Mucosa of gallbladder (tissue), 1 donor: ENCODE measurements at regions not wholly inside any gene's neighbourhood (a gene's known extent, or its start where the extent isn't known, plus 50 kb on each side); places are given as distances from the start of the nearest gene placed in this dataset.

Experiments
- DNase-seq: peaks from one replicate; pipeline ENCODE4 v3.0.0-alpha.2; 2020; ENCODE audit warnings: low spot score
- donor health status: DM: no; HTN: no; CAD: no.

- DNase-seq: no peak
Observed at GRCh38 chr2:155689791-155690190, 642.7 kb downstream of the NR4A2 start.

GRCh38 chr2:155687181-155687580 lies 645.3 kb downstream of the NR4A2 start:
- DNase-seq: no peak

- no peak for DNase-seq
Observed at GRCh38 chr2:155679647-155680046, 652.9 kb downstream of the NR4A2 start.

DNA sequence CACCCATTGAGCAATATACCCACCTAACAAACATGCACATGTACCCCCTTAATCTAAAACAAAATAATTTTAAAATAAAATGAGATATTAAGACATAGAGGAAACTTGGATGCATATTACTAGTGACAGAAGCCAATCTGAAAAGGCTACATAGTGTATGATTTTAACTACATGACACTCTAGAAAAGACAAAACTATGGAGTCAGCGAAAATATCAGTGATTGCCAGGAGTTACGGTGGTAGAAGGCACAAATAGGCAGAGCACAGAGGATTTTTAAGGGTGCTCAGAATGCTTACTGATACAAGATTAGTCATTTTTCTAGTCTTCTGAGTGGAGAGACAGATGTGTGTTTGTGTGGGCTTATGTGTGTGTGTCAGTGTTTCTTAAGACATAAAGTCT lies 656.6 kb downstream of the NR4A2 start:
- DNase-seq: no peak

DNA sequence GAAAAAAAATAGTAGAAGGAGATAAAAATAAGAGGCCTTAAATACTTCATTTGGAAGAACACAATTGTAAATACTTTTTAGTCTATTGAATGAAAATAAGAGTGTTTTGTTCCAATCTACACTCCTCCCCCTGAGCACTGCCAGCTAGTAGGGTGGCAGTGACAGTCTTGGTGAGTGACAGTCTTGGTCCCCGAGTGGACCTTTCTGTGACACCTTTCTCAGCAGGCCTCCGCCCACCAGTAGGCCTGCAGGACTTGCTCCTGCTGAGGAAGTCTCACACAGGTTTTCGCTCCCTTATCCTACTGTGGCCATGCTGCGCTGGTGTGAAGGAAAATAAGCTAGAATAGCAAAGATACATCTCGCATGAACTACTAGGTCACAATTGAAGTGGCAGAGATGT lies 666.8 kb downstream of the NR4A2 start:
- no peak for DNase-seq

- DNase-seq: no peak
Observed at GRCh38 chr2:155663265-155663664, 669.3 kb downstream of the NR4A2 start.

DNA sequence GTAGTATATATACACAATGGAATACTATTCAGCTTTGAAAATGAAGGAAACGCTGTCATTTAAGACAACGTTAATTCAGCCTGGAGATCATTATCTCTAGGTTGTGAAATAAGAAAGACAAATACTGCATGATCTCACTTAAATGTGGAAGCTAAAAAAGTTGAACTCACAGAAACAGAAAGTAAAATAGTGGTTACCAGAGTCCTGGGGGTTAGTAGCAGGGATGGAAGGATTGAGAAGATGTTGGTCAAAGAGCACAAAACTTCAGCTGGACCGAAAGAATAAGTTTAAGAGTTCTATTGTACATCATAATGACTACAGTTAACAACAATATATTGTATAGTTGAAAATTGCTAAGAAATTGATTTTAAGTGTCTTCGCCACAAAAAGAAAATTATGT lies 670.3 kb downstream of the NR4A2 start:
- DNase-seq: no peak

GRCh38 chr2:155653176-155653575 lies 679.3 kb downstream of the NR4A2 start:
- DNase-seq: no peak

- DNase-seq: no peak
Observed at GRCh38 chr2:155651851-155652250, 680.7 kb downstream of the NR4A2 start.

DNA sequence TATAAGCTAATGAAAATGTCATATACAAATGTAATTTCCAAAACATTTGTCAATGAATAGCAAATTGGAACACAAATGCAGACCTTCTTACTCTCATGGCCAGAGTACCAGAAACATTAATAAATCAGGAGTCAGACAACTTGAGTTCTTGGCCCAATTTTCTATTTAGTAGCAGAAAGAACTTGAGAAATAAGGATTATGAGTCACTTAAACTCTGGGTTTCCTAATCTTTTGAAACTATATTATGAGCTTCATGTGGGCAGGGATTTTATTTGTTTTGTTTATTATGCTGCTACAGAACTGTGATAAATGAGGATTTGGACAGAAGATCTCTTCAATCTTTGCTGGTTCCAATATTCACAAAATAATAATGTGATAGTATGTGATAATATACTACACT lies 686.7 kb downstream of the NR4A2 start:
- no peak for DNase-seq

GRCh38 chr2:155643056-155643775 lies 689.3 kb downstream of the NR4A2 start:
- no peak for DNase-seq

DNA sequence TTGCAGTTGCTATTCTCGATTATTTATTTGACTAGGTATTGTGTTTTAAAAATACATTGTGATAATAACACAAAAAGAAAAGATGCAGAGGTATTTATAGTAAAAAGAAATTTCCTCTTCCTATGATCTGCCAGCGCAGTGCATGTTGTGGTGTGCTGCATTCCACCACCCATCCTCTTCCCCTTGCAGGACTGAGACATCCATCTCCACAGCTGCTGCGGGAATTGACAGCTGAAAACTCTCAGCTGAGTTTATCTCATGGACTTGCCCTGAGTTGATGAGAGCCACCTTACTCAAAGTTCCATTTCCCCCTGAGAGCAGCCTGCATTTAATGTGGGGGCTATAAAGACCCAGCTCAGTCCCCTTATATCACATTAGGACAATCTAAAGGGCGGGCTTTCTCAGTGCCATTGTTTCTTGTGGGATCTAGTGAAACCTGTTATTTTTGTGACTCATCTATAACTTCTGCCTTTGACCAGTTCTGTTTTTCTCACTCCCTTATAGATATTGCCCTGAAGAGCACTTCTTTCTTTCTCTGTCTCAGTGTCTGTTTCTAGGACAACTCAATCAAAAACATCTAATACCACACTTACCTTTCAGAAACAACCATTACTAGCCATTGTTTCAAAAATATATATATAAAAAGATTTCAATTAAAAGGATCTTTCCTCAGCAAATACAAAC lies 698.5 kb downstream of the NR4A2 start:
- no peak for DNase-seq

GRCh38 chr2:155633060-155633839 lies 699.3 kb downstream of the NR4A2 start:
- no peak for DNase-seq

- DNase-seq: no peak
Observed at GRCh38 chr2:155630760-155631159, 701.8 kb downstream of the NR4A2 start.

GRCh38 chr2:155622443-155622842 lies 710.1 kb downstream of the NR4A2 start:
- DNase-seq: no peak

DNA sequence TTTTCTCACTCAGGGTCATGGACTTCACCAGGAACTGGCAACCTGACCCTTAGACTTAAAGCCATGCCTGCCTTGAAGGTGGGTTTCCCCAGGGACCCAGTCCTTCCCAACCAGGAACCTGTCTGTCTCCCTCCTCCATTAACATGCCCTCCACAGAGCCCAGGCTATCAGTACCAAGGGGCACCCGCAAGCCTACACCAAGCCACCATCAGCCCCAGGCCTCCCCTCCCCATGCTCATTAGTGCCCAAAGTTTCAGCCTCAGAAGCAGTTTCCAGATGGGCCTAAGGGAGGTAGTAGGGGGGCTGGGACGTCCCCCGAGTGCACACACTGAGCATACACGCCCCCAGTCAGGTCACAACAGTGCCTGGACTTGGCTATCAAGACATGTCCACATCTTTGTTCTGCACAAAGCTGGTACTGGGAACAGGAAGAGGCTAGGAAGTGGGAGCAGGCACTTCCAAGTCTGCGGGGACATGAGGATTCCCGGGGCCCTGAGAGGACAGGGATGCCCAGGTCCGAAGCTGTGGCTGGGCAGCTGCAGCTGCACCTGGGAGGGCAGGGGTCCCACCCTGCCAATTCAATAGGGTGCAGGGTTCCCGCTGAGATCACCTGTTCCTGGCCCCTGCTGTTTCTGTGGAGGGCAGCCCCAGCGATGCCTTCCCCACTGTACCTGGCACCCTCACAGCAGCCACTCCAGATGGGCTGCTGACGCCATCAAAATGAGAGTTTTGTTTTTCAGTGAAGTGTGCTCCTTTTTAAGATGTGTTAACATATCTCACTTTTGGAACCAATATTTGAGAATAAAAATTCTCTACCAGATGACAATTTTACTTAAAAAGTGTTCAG lies 731.4 kb downstream of the NR4A2 start:
- DNase-seq: no peak

- DNase-seq: no peak
Observed at GRCh38 chr2:155600296-155600695, 732.2 kb downstream of the NR4A2 start.

DNA sequence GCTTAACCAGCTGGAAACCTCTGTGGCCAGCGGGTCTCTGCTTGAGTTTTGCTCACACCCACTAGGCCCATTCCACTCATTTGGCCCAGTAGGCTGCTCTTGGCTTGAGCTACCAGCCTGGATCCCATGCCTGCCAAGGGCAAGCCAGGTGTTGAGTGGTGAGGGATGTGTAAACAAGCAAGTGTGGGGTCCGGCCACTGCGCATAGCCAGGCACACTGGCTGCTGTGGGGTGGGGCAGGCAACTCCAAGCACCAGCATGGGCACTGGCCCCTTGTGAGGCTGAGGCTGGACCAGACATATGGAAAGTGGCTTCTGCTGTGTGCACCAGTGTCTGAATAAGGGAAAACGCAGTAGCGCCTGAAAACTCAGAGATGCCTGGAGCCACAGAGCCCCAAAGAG lies 732.7 kb downstream of the NR4A2 start:
- DNase-seq: no peak

DNA sequence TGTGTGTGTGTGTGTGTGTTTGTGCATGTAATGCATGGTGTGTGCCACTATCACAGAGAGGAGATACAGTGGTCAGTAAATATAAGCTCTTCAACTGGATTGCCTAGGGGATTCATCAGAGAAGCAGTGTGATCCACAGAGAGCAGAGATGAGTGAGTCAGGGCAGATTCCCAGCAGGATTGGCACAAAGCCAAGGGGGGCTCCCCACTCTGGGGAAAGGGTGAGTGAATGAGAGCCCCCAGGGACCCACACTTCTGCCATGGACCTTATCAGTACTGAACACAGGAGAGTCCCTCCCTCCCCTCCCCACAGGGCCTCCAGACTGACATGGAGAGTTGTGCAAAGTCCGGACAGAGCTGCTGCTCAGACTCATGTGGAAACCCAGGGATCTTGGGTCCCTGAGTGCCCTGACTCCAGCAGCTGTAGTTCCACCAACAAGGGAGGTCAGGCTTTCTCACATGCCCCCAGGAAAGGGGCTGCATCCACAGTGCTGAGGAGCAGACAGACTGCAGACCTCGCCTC lies 748.8 kb downstream of the NR4A2 start:
- no peak for DNase-seq

- DNase-seq: no peak
Observed at GRCh38 chr2:155574941-155575340, 757.6 kb downstream of the NR4A2 start.

DNA sequence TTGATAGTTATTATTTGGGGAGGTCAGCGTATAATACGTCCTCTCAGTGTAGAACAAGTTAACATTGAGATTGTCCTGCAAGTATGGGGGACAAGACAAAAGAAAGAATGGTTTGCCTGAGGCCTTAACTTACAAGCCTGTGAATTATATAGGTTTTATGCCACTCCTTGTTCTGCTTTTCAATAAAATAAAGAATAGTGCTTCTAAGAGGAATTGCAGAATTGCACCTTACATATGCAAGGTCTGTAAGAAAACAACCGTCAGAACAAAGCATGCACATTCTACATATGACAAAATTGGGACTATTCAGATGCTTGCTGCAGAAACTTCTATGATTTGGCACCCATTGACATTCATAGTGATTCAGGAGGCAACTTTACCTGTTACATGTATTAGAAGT lies 785.0 kb downstream of the NR4A2 start:
- DNase-seq: no peak
